GM13976 (cell line): ENCODE measurements at regions not wholly inside any gene's neighbourhood (a gene's known extent, or its start where the extent isn't known, plus 50 kb on each side); places are given as distances from the start of the nearest gene placed in this dataset.

Experiments used
- DNase-seq: peaks from one replicate; pipeline ENCODE4 v3.0.0; 2012; ENCODE audit warnings: low spot score
- CTCF ChIP-seq: IDR thresholded peaks from 2 replicates; pipeline ENCODE4 v1.5.1; 2012; ENCODE audit warnings: borderline replicate concordance, mild to moderate bottlenecking; ENCODE audit not compliant: insufficient read depth; ENCODE audit errors: extremely low read depth, missing control alignments, control extremely low read depth
- in situ Hi-C: fragments of 300-500 bp; cut with MboI; formaldehyde crosslinking; loops from one replicate; pipeline ENCODE4 v1.12.0; 2022; ENCODE audit warnings: low sequenced_read_pairs, mixed read lengths, inconsistent platforms; ENCODE audit not compliant: unreplicated experiment

- DNase-seq, result no peak
- in situ Hi-C loops, result no loop called here
- no peak for TF ChIP-seq CTCF
Measured at GRCh38 chr2:82852787-82853186, 1606.3 kb downstream of the SUCLG1 start.

- in situ Hi-C loops, result no loop called here
- DNase-seq, result no peak
- TF ChIP-seq CTCF, result no peak
Measured at GRCh38 chr2:82848285-82848684, 1610.8 kb downstream of the SUCLG1 start.

- in situ Hi-C loops, result no loop called here
- no peak for TF ChIP-seq CTCF
- DNase-seq, result no peak
Measured at GRCh38 chr2:82839036-82839435, 1620.0 kb downstream of the SUCLG1 start.

GRCh38 chr2:82837588-82838304 lies 1621.3 kb downstream of the SUCLG1 start:
- DNase-seq, result no peak
- in situ Hi-C loops, result no loop called here
- TF ChIP-seq CTCF, result no peak

- no peak for TF ChIP-seq CTCF
- in situ Hi-C loops, result no loop called here
- no peak for DNase-seq
Measured at GRCh38 chr2:82834893-82835292, 1624.2 kb downstream of the SUCLG1 start.

GRCh38 chr2:82827426-82827825 lies 1631.7 kb downstream of the SUCLG1 start:
- no peak for TF ChIP-seq CTCF
- in situ Hi-C loops, result no loop called here
- DNase-seq, result no peak
